Brain microvascular endothelial cell (primary cell): ENCODE measurements at regions not wholly inside any gene's neighbourhood (a gene's known extent, or its start where the extent isn't known, plus 50 kb on each side); places are given as distances from the start of the nearest gene placed in this dataset.

ENCODE experiments used
- DNase-seq: peaks from one replicate; pipeline ENCODE4 v3.0.0-alpha.2; 2020
- H3K27ac ChIP-seq: fragments of 250-450 bp; sonication (Bioruptor Pico); 2 replicates; pipeline ENCODE4 v1.5.1; 2020; ENCODE audit warnings: mild to moderate bottlenecking, moderate library complexity
- H3K27me3 ChIP-seq: fragments of 250-450 bp; sonication (Bioruptor Pico); replicated peaks from 2 replicates; pipeline ENCODE4 v1.5.1; 2020; ENCODE audit warnings: mild to moderate bottlenecking
- H3K36me3 ChIP-seq: fragments of 250-450 bp; sonication (Bioruptor Pico); replicated peaks from 2 replicates; pipeline ENCODE4 v1.5.1; 2020; ENCODE audit warnings: mild to moderate bottlenecking
- H3K4me3 ChIP-seq: 2 replicates; pipeline ENCODE4 v1.5.1; 2011; ENCODE audit warnings: low read depth, mild to moderate bottlenecking, control low read depth, low read length, moderate library complexity
- in situ Hi-C: cut with HindIII; loops from 2 replicates; pipeline ENCODE4 v1.10.0; 2017; ENCODE audit warnings: low sequenced_read_pairs, low pct_ligation_motif_present
- TF ChIP-seq, protein P1 (sequence below): IDR thresholded peaks from 2 replicates; pipeline ENCODE4 v1.5.1; 2011; ENCODE audit warnings: low read depth, mild to moderate bottlenecking, moderate library complexity, low read length, control low read depth, inconsistent platforms; ENCODE audit errors: missing control alignments

DNA sequence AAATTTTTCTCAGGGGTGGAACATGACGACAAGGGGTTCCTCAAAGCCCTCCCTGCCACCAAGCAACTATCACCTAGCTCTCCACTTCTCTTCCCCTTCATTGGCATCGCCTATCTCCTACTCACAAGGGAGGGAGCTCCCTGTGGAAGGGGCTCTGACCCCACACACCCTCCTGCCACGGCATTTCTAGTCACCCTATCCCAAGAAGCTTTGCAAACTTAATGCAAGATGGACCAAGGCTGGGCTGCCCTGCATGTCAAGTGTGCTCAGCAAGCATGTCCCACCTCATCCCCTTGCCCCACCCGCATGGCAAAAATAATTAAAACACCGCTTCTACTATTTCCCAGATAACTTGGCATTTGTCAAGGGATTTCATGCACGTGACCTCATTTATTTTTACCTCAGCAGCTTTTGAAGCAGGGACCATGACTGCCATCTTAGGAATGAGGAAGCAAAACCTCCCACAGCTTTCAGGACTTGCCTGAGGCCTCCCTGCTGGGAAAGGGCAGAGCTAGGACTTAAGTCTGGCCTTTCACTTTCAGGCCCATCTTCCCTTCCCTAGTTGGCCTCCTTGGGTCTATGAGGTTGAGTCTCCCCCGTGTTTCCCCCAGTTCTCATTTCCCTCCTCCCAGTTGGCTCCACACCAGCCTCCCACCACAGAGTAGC is 161.3 kb downstream of the TSEN15 start:
- in situ Hi-C loops = no loop called here
- no peaks in the 10 kb centered on the region for H3K36me3 ChIP-seq
- DNase-seq = peak; percentile 85
- H3K27me3 ChIP-seq = no peaks in the 10 kb centered on the region
- peak overlapping the region; percentile 54 for H3K27ac ChIP-seq
- TF ChIP-seq, protein P1, sequence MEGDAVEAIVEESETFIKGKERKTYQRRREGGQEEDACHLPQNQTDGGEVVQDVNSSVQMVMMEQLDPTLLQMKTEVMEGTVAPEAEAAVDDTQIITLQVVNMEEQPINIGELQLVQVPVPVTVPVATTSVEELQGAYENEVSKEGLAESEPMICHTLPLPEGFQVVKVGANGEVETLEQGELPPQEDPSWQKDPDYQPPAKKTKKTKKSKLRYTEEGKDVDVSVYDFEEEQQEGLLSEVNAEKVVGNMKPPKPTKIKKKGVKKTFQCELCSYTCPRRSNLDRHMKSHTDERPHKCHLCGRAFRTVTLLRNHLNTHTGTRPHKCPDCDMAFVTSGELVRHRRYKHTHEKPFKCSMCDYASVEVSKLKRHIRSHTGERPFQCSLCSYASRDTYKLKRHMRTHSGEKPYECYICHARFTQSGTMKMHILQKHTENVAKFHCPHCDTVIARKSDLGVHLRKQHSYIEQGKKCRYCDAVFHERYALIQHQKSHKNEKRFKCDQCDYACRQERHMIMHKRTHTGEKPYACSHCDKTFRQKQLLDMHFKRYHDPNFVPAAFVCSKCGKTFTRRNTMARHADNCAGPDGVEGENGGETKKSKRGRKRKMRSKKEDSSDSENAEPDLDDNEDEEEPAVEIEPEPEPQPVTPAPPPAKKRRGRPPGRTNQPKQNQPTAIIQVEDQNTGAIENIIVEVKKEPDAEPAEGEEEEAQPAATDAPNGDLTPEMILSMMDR = no peak
- H3K4me3 ChIP-seq = no peak overlapping the region

DNA sequence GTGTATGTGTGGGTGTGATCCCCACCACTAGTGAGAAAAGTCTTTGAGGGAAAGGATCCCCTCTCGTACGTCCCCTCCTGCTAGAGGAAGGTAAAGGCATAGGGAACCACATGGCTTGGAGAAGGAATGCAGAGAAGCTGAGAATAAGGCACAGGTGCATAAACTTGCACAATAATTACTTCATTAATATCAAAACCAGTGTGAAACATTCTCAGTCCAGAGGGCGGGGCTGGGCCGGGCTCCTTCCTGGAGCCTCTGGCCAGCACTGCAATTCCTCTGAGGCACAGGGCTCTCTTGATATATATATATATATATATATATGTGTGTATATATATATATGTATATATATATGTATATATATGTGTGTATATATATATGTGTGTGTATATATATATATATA is 162.6 kb downstream of the TSEN15 start:
- Histone ChIP-seq H3K27me3 (no peaks in the 10 kb centered on the region), H3K27ac (no peak overlapping the region), H3K36me3 (no peaks in the 10 kb centered on the region), H3K4me3 (no peak overlapping the region)
- DNase-seq = no peak
- TF ChIP-seq, protein P1 = no peak
- in situ Hi-C loops = no loop called here

GRCh38 chr1:184215274-184215925 is 163.9 kb downstream of the TSEN15 start:
- Histone ChIP-seq H3K36me3 (no peaks in the 10 kb centered on the region), H3K4me3 (no peak overlapping the region), H3K27ac (no peak overlapping the region), H3K27me3 (no peaks in the 10 kb centered on the region)
- in situ Hi-C loops = no loop called here
- TF ChIP-seq, protein P1 = no peak
- no peak for DNase-seq

DNA sequence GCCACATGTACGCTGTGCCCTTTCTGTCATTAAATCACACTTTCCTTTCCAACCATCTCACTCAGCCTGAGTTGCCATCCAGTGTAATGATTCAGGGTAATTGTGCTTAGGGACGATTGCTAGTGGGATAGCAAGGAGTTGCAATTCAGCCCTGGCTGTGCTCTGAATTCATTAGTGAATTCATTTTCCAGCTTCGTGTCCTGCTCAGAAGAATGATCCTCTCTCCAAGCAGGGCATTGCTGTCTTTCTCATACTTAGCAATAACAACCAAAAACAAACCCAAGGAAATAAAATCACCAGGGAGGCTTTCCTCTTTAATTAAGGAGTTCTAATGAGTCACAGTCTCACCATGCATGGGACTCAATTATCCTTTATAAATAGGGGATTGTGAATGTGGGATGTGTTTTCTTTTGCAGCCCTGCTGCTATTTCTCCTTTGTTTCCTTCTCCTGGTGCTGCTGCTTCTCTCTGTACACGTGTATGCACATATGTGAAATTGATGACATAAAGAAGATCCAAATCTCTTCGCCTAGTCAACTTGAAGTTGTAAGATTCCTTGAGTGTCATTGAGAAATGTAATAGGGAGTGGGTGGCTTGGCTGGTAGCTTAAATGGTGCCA is 167.0 kb downstream of the TSEN15 start:
- Histone ChIP-seq H3K27ac (no peak overlapping the region), H3K4me3 (no peak overlapping the region), H3K36me3 (no peaks in the 10 kb centered on the region), H3K27me3 (no peaks in the 10 kb centered on the region)
- DNase-seq = no peak
- TF ChIP-seq, protein P1 = no peak
- in situ Hi-C loops = no loop called here

- TF ChIP-seq, protein P1 = no peak
- Histone ChIP-seq H3K4me3 (no peak overlapping the region), H3K27me3 (no peaks in the 10 kb centered on the region), H3K36me3 (no peaks in the 10 kb centered on the region), H3K27ac (no peak overlapping the region)
- in situ Hi-C loops = no loop called here
- DNase-seq = no peak
Measured at GRCh38 chr1:184219414-184219813, 167.4 kb upstream of the C1orf21 start.
